HFF-Myc (cell line): ENCODE measurements at regions not wholly inside any gene's neighbourhood (a gene's known extent, or its start where the extent isn't known, plus 50 kb on each side); places are given as distances from the start of the nearest gene placed in this dataset.

ENCODE experiments used
- DNase-seq: peaks from one replicate; pipeline ENCODE4 v3.0.0-alpha.2; 2011; ENCODE audit warnings: low read depth; ENCODE audit errors: extremely low read depth
- H3K4me3 ChIP-seq: replicated peaks from 2 replicates; pipeline ENCODE4 v1.5.1; 2011; ENCODE audit warnings: low read depth, mild to moderate bottlenecking, control low read depth, low read length
- TF ChIP-seq, protein P1 (sequence below): IDR thresholded peaks from 2 replicates; pipeline ENCODE4 v1.5.1; 2012; ENCODE audit warnings: mild to moderate bottlenecking, low read depth, low read length, control low read depth; ENCODE audit errors: missing control alignments

DNA sequence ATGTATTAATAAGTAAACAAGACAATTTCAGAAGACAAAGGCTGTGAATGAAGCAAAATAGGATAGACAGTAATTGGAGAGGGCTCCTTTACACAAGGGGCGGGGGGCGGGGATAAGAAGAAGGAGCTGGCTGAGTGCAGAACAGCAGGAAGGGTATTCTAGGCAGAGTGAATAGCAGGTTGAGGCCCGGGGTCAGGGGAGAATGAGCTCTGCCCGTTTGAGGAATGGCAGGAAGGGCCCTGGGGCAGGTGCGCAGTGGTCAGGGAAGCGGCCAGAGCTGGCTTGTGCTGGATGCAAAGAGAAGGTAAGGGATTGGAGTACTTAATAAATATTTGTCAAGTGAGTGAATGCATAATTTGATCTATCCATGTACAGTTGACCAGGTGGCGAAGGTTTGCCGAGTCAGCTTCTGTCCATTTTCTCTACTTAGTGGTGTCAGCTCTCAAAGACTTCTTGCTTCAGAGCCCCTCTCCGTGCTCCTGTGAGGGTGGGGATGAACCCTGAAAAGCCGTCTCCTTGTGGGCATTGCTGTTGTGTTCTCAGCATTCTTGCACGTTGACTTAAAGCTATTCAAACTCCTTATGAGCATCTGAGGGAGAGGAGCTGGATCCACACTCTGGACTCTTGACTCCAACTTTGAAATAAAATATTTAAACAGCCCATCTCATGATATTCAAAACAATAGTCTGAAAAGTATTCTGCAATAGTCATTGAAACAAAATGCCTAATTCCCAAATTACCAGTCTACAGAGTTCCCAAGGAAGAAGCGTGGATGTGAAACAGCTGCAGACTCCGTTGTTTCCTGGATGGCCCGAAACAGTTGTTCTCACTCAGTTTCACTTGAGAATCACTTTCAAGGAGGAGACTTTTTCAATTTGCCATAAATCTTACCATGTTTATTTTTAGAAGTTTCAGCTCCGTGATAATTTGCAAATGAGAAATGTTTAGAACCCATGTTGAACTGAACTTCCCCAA, 105.1 kb downstream of the EDN3 start:
- no peak overlapping the region for H3K4me3 ChIP-seq
- no peak for DNase-seq
- TF ChIP-seq, protein P1, sequence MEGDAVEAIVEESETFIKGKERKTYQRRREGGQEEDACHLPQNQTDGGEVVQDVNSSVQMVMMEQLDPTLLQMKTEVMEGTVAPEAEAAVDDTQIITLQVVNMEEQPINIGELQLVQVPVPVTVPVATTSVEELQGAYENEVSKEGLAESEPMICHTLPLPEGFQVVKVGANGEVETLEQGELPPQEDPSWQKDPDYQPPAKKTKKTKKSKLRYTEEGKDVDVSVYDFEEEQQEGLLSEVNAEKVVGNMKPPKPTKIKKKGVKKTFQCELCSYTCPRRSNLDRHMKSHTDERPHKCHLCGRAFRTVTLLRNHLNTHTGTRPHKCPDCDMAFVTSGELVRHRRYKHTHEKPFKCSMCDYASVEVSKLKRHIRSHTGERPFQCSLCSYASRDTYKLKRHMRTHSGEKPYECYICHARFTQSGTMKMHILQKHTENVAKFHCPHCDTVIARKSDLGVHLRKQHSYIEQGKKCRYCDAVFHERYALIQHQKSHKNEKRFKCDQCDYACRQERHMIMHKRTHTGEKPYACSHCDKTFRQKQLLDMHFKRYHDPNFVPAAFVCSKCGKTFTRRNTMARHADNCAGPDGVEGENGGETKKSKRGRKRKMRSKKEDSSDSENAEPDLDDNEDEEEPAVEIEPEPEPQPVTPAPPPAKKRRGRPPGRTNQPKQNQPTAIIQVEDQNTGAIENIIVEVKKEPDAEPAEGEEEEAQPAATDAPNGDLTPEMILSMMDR, result no peak

DNA sequence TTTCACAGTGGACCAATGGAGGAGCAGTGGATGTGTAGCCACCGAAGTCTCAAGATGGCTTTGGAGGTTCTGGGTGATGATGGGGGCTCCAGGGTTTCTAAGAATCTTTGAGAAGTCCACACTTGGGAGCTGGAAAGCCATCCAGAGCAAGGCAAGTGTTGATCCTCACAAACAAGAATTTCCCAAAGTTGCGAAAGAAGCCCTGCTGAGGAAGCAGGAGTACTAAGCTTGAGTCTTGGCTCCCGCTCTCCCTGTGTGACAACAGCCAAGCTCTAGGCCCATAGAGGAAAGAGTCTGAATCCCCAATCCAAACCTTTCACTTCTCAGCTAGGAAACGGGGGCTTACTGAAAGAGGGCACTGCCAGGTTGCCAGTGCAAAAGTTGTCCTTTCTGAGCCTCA, 106.0 kb downstream of the EDN3 start:
- DNase-seq, result no peak
- no peak overlapping the region for H3K4me3 ChIP-seq
- TF ChIP-seq, protein P1, result no peak

DNA sequence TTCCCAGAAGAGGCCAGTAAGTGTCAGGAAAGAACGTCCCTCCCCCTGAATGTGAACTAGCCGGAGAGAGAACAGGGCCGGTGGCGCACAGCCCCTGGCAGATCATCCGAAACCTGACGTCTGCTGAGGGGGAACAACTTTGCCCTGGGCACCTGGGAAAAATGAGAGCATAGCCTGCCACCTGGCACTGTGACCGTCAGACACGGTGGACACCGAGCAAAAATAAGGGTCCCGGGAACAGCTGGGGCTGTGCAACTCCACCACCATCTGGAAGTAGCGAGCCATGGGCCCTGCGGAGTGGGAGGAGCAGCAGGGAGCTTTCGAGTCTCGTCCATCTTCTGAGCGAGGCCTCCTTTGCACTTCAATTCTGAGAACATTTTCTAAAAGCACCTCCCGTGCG, 110.8 kb downstream of the EDN3 start:
- no peak for DNase-seq
- TF ChIP-seq, protein P1, result no peak
- H3K4me3 ChIP-seq, result no peak overlapping the region

DNA sequence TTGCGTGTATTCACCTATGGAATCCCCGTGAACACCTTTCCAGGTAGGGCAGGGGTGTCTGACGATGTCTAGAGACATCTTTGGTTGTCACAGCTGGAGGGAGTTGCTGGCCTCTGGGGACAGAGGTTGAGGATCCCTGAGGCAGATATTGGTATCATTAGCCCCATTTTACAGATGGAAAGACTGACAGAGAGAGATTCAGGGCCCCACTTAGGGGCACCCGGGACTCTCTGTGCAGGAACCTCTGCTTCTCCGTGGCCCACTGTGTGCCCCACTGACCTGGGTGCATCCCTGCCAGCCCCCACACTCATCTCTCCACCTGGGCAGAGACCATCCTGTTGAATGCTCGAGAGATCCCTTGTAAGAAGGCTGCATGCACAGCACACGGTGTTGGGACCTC, 111.2 kb downstream of the EDN3 start:
- DNase-seq, result no peak
- no peak overlapping the region for H3K4me3 ChIP-seq
- TF ChIP-seq, protein P1, result no peak

DNA sequence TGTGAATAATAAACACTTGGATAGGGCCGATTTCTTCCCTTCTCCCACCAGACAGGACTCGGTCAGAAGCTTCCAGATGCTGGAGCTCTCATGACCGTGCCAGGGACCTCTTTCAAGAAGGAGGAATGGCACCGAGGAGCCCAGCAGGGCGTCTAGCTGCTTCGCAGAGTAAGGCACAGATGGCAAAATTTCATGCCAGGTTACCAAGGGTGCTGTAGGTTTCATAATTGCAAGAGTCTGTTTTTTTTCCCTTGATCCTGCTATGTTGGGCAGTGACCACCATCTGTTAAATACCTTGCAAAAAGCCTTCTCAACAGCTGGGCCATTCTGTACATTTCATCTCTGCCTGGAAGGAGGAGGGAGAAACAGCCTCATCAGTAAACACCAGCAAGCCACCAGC, 111.8 kb downstream of the EDN3 start:
- DNase-seq, result no peak
- H3K4me3 ChIP-seq, result no peak overlapping the region
- TF ChIP-seq, protein P1, result no peak

DNA sequence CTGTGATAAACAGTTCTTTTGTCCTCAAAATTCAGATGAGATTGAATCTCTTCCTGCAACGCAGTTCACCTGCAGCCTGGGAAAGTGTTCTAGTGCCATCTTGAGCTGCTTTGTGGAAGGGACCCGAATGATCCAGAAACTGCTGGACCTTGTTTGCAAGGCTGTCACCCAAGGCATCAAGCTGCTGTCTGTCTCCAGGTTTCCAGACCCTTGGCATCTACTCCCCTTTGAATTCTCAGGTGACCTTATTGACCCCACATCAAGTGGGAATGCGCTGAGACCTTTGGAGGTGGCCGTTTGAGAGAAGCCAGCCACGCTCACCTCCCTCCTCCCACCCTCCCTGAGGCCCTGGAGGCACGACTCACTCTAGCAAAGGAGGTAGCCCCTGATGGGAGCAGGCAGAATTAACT, 112.5 kb downstream of the EDN3 start:
- no peak for DNase-seq
- no peak overlapping the region for H3K4me3 ChIP-seq
- TF ChIP-seq, protein P1, result no peak
